Superior temporal gyrus (tissue), 1 donor: ENCODE measurements at regions not wholly inside any gene's neighbourhood (a gene's known extent, or its start where the extent isn't known, plus 50 kb on each side); places are given as distances from the start of the nearest gene placed in this dataset.
A peak's percentile ranks its signal among the peaks of the same experiment; 100 is the strongest.

Experiments used
- DNase-seq: peaks from one replicate; pipeline ENCODE4 v3.0.0-alpha.2; 2016; ENCODE audit errors: extremely low spot score

DNA sequence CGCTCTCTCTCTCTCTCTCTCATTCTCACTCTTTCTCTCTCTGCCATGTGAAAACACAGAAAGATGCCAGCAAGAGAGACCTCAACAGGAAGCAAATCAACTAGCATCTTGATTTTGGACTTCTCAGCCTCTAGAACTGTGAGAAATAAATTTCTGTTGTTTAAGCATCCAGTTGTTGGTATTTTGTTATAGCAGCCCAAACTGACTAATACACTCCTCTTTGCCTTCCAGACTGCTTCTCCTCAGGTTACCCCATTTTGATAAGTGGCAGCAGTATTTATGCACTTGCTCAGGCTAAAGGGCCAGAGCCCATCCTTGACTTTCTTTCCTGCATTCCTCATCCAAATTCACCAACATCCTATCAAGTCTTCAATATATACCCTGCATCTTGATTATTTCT, 76.6 kb upstream of the NANOGP8 start:
- no peak for DNase-seq

DNA sequence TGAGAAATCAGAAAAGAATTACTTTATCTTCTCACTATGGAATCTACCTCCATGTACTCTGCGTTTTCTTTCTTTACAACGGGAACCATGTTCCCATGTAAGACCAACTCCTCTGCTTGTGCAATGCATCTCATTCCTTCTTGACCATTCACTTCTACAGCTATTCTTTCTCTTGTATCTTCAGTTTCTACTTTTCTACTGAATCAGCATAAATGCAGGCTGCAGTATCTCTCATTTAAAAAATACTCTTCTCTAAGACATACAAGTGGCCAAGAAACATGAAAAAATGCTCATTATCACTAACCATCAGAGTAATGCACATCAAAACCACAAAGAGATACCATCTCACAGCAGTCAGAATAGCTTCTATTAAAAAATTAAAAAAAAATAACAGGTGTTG, 74.1 kb upstream of the NANOGP8 start:
- DNase-seq: no peak

DNA sequence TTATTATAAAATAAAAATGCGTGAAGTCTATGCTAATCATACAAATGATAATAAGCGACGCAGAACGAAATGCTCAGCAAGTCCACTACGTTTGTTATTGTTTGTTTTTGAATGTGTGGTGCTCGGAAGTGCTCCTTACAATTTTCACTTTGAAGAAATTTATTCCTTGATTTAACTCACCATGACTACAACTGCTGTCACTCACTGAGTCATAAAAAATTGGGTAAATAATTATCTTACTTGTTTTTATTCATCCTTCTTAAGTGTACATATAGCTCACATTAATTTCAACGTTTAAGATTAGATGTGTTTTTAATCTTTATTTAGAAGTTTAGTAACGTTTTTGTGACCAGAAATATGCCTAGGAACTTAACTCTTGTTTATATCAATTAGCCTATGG, 66.7 kb upstream of the NANOGP8 start:
- no peak for DNase-seq

DNA sequence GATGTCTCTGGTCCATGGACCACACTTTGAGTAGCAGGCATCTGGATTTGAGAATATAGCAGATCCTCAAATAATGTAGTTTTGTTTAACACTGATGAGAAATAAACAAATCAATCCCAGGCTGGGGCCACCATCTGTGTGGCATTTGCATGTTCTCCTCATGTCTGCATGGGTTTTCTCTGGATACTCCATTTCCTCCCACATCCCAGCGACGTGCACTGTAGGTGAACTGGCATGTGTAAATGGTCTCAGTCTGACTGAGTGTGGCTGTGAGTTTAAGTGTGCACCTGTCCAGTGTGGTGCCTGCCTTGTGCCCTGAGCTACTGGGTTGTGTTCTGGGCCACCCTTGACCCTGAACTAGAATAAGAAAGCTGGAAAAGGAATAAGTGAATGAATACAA, 66.3 kb upstream of the NANOGP8 start:
- no peak for DNase-seq

DNA sequence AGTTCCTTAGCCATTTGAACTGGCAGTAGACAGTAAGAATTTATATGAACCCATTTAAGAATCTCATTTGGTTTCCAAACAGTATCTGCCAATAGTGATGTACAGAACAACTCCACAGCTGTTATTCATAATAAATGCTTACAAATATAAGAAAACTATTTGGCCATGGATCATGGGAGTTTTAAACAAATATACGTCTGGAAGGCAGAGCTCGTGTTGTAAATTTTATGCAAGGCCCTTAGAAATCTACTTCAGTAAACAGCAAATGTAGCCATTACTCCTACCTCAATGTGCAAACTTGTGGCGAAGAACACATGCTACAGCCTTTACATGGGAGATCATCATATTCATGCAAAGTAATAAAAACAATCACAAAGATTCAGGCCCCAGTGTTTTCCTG, 65.3 kb upstream of the NANOGP8 start:
- DNase-seq: no peak

DNA sequence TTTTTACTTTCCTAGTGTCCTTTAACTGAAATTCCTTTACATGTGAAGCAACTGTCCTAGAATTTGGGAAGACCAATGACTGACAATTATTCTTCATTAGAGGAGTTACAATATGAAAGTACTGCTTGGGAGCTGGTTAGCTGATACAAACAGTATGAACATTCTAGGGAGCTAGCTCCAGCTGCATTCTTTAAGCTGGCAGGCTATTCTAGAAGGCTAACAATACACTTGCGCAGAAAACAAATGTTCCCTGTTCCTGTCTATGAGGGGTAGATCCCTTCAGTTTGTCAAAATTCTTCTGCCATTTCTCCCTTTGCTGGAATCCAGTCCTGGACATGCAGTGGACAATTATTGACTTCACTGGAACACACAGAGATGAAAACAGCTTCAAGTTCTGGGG, 60.2 kb upstream of the NANOGP8 start:
- DNase-seq: peak; percentile 41

DNA sequence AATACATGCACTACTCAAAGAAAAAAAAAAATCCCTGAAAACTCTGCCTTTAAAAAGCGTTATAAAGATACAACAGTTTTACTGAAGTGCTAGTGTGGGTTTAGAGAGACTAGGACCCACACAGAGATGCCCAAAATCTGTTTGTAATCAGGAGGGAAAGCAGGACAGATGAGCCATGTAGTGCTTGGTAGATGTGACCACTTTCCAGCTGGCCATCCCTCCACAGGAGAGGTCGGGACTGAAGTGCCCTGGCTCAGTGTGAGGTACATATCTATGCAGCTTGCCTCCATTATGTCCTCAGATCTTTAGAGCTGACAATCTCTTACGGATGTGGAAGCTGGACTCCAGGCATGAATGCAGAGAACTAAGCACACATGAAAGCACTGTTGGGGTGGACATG, 57.5 kb upstream of the NANOGP8 start:
- no peak for DNase-seq

DNA sequence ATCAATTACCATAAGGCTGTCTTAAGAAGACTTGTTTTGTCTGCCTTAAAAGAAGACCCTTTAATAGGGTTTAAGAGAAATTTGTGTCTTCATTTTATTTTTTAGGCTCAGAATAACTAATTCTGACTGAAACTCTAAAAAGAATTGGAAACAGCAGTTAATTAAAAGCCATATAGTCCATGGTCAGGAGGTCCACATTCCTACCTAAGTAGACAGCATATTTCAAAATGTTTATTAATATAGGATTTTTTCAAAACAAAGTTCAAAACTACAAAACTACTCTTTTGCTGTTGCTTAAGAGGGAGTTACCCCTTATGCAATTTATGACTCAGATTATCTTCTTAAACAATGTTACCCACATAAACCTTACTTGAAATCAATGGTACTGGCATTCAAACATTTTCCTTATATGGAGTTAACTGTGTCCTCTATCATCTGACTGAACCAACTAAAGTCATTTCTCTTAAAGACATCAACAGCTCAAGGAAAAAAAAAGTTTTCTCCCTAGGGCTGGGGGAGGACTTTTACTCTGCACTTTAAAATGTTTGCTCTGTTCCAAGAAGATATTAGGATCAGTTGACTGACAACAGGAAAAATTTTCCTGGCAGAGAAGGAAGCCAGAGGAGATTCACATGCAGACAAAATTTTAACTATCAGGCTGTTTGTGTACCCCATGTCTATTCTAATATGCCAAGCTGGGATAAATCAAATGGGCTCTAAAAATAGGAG, 56.8 kb upstream of the NANOGP8 start:
- no peak for DNase-seq

DNA sequence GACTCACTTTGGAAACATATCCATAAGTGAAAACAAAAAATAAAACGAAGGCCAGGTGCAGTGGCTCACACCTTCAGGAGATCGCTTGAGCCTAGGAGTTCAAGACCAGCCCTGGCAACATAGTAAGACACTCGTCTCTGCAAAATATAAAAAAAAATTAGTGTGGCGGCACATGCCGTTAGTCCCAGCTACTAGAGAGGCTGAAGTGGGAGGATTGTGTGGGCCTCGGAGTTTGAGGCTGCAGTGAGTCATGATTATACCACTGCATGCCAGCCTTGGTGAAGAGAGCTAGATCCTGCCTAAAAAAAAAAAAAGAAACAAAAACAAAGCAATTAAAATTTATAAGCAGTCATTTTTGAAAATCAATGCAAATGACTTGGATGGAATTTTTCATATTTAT, 54.7 kb upstream of the NANOGP8 start:
- no peak for DNase-seq

DNA sequence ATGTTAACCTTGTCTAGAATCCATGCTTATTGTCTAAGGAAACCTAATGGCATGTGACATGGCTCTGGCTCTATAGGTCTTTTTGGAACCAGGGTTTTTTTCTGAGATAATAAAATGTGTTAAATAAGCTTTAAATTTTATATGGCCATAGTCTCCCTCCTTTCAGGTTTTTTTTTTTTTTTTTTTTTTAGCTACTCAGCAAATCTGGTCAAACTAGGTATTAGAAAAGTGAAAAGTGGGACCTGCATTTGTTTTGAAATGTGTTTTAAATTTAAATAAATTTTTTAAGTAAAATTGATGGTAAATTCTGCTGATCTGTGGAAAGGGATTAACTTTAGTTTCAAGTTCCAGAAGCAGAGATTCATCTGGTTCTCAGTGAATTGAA, 52.1 kb upstream of the NANOGP8 start:
- DNase-seq: no peak

DNA sequence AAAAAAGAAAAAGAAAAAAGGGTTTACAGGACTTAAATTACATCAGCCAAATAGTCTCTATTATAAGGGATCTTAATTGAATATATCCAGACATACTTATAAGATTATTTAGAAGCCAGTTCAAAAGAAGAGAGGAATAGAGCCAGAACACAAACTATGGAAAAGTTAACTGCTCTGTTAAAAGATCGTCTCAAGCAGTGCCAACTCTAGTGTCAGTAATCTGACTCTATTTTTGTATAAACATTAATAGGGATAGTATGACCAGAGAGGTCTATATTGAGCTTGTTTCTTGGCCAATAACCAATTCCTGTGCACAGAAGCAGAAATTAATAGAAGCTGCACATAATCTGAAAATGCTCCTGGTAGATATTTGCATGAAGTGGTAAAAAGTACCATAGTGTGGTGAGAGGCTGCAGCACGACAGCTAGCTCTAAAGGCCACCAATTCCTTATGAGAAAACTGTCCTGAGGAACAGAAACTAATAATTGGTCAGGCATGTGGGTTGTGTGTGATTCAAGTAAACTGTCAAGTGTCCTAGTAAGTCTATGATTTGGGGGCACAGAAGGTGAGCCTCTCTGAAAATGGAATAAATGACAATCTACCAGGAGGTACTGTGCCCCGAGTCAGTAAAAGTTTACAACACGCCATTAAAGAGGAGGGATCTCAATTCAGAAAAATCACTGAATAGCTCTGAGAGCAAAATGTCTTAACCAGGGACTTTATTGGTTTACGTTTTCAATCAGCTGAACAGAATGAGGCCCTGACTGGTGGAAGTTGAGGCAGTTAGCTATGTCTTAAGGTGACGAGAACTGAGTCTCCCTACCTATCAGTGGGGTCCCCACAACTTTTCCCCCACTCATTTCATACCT, 51.5 kb upstream of the NANOGP8 start:
- no peak for DNase-seq
